ENCODE measurements at regions not wholly inside any gene's neighbourhood (a gene's known extent, or its start where the extent isn't known, plus 50 kb on each side); places are given as distances from the start of the nearest gene placed in this dataset.
"Not testable (repeated sequence)": the region's sequence is repeated elsewhere in the genome, so short reads cannot be mapped to it uniquely, and the experiment has no call there.

DNA sequence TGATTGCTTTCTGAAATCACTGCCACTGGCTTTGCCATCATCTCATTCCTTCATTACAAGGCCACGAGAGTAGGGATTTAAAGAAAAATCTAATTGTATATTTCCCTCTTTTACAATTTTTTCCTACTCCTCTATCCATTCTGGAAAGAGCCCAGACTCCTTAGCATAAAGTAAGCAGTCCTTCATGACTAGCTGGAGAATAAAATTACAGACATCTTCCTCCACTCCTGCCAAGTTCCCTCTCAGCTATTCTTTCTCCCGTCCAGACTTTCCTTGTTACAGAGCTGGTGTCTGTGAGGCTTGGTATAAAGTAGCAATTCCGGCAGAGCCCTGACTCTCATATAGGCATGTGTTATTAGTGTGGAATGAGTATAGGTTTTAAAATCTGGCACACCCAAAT, 806.8 kb downstream of the PLCL1 start:
- no peak overlapping the region for H3K4me3 Mint-ChIP-seq
- TF ChIP-seq, protein P1, sequence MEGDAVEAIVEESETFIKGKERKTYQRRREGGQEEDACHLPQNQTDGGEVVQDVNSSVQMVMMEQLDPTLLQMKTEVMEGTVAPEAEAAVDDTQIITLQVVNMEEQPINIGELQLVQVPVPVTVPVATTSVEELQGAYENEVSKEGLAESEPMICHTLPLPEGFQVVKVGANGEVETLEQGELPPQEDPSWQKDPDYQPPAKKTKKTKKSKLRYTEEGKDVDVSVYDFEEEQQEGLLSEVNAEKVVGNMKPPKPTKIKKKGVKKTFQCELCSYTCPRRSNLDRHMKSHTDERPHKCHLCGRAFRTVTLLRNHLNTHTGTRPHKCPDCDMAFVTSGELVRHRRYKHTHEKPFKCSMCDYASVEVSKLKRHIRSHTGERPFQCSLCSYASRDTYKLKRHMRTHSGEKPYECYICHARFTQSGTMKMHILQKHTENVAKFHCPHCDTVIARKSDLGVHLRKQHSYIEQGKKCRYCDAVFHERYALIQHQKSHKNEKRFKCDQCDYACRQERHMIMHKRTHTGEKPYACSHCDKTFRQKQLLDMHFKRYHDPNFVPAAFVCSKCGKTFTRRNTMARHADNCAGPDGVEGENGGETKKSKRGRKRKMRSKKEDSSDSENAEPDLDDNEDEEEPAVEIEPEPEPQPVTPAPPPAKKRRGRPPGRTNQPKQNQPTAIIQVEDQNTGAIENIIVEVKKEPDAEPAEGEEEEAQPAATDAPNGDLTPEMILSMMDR (conservative IDR thresholded peaks at IDR 0.05), result no peak
- no peaks in the 10 kb centered on the region for H3K27me3 Mint-ChIP-seq (ENCODE audit: low read depth)
- no peaks in the 10 kb centered on the region for H3K36me3 Mint-ChIP-seq (ENCODE audit: low read depth)
- H3K9me3 Mint-ChIP-seq, result no peaks in the 10 kb centered on the region
- H3K27ac Mint-ChIP-seq (ENCODE audit: unreplicated experiment), result no peak overlapping the region
- no peak for DNase-seq (ENCODE audit: low read depth, low spot score)
- H3K4me1 Mint-ChIP-seq, result no peaks in the 10 kb centered on the region

DNA sequence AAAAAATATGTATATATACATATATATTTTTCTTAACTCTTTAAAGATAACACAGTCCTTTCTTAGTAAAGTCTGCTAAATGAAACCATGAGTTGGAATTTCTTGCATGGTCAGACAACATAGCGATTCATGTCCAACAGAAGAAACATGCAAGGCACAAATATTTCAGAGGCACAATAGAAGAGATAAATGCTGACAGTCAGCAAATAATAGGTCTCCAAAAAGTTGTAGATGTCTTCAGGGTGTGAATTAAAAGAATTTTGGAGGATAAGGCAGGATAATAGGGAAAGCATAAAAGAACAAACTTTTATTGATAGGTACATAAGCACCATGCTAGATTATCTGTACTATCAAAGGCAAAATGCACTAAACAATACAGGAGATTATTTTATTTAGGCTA, 800.2 kb downstream of the PLCL1 start:
- DNase-seq (ENCODE audit: low read depth, low spot score), result no peak
- Mint-ChIP-seq H3K27me3 (ENCODE audit: low read depth) (no peaks in the 10 kb centered on the region), H3K4me3 (no peak overlapping the region), H3K36me3 (ENCODE audit: low read depth) (peaks cover 2% of the 10 kb centered on the region), H3K4me1 (no peaks in the 10 kb centered on the region), H3K9me3 (peaks cover 4% of the 10 kb centered on the region), H3K27ac (ENCODE audit: unreplicated experiment) (no peak overlapping the region)
- TF ChIP-seq, protein P1 (conservative IDR thresholded peaks at IDR 0.05), result no peak

DNA sequence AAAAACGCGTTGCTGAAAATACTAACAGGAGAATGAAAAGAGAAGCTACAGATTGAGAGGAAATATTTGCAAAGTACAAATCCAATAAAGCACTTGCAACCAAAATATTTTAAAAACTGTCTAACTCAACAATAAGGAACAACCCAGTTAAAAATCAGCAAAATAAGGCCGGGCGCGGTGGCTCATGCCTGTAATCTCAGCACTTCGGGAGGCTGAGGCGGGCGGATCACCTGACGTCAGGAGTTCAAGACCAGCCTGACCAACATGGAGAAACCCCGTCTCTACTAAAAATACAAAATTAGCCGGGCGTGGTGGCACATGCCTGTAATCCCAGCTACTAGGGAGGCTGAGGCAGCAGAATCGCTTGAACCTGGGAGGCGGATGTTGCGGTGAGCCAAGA, 798.6 kb downstream of the PLCL1 start:
- H3K9me3 Mint-ChIP-seq; H3K27ac Mint-ChIP-seq (ENCODE audit: unreplicated experiment); H3K4me3 Mint-ChIP-seq; H3K4me1 Mint-ChIP-seq; H3K27me3 Mint-ChIP-seq (ENCODE audit: low read depth); H3K36me3 Mint-ChIP-seq (ENCODE audit: low read depth); DNase-seq (ENCODE audit: low read depth, low spot score): not testable (repeated sequence)

DNA sequence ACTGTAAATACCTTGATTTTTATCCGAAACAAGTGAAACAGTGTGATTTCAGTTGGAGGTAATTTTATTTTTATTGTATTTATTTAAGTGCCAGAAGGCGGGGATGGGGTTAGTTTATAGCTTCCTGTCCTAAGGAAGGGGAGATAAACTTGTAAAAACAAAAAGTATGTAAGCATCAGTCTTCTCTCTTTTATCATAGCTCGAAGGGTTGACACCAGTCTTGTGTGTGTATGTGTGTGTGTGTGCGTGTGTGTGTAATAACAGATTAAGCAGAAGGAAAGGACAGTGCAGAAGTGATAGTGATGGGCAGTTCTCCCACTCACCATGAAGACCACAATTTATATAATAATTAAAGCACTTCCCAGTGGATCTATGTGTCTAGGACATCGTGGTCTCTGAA, 793.3 kb downstream of the PLCL1 start:
- Mint-ChIP-seq H3K27ac (ENCODE audit: unreplicated experiment) (no peak overlapping the region), H3K27me3 (ENCODE audit: low read depth) (no peaks in the 10 kb centered on the region), H3K36me3 (ENCODE audit: low read depth) (no peaks in the 10 kb centered on the region), H3K4me1 (no peaks in the 10 kb centered on the region), H3K9me3 (no peaks in the 10 kb centered on the region), H3K4me3 (no peak overlapping the region)
- TF ChIP-seq, protein P1 (conservative IDR thresholded peaks at IDR 0.05), result no peak
- no peak for DNase-seq (ENCODE audit: low read depth, low spot score)

DNA sequence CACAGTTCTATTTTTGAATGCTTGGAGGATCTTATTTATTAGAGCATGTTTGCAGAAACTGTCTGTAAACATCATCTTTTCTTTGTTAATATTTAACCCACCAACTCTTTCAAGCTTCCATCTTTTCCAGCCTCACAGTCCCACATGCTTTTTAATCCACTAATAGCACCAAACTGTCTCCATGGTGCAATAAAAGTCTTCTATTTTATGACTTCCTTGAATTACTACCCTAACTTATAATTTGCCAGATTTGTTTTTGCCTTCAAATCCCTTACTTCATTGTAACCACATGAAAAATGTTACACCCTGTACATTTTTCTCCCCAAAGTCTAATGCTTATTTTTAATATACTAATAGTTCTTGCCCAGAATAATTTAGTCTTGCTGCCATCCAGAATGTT, 792.6 kb downstream of the PLCL1 start:
- H3K4me3 Mint-ChIP-seq, result no peak overlapping the region
- H3K27ac Mint-ChIP-seq (ENCODE audit: unreplicated experiment), result no peak overlapping the region
- TF ChIP-seq, protein P1 (conservative IDR thresholded peaks at IDR 0.05), result no peak
- no peaks in the 10 kb centered on the region for H3K9me3 Mint-ChIP-seq
- no peak for DNase-seq (ENCODE audit: low read depth, low spot score)
- no peaks in the 10 kb centered on the region for H3K36me3 Mint-ChIP-seq (ENCODE audit: low read depth)
- no peaks in the 10 kb centered on the region for H3K4me1 Mint-ChIP-seq
- H3K27me3 Mint-ChIP-seq (ENCODE audit: low read depth), result no peaks in the 10 kb centered on the region

DNA sequence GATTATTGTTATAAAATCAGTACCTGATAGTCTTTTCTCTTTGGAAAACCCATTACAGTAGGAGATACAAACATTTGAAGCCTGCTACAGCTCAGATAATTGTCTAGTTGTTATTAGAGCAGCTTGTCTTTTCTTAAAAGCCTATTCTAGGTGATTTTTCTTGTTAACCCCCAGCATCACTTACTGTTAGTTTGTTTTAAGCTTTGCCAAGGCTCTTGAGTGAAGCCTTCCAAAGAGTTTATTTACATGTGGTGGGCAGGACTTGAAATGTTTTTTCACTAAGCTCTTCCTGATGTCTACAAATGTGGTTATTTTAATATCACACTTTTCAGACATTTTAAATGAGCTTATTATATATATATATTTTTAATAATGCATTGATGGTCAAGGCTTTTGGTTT, 791.3 kb downstream of the PLCL1 start:
- no peak overlapping the region for H3K4me3 Mint-ChIP-seq
- H3K4me1 Mint-ChIP-seq, result no peaks in the 10 kb centered on the region
- H3K36me3 Mint-ChIP-seq (ENCODE audit: low read depth), result no peaks in the 10 kb centered on the region
- TF ChIP-seq, protein P1 (conservative IDR thresholded peaks at IDR 0.05), result no peak
- no peak overlapping the region for H3K27ac Mint-ChIP-seq (ENCODE audit: unreplicated experiment)
- no peaks in the 10 kb centered on the region for H3K27me3 Mint-ChIP-seq (ENCODE audit: low read depth)
- DNase-seq (ENCODE audit: low read depth, low spot score), result no peak
- no peaks in the 10 kb centered on the region for H3K9me3 Mint-ChIP-seq
